HTR-8/SVneo (cell line): ENCODE measurements at regions not wholly inside any gene's neighbourhood (a gene's known extent, or its start where the extent isn't known, plus 50 kb on each side); places are given as distances from the start of the nearest gene placed in this dataset.
A peak's percentile ranks its signal among the peaks of the same experiment; 100 is the strongest.
"Not testable (repeated sequence)": the region's sequence is repeated elsewhere in the genome, so short reads cannot be mapped to it uniquely, and the experiment has no call there.

Source experiments
- DNase-seq: peaks from one replicate; pipeline ENCODE4 v3.0.0; 2011; ENCODE audit warnings: low spot score, mixed read lengths; ENCODE audit not compliant: insufficient read length
- FAIRE-seq: peaks from 2 replicates; lab custom pipeline; 2011; peaks lifted over from hg19 to GRCh38; lab: Jason Lieb, UNC

GRCh38 chr1:55876276-55877060 lies 661.3 kb upstream of the USP24 start:
- DNase-seq (no peak), FAIRE-seq (no peak)

DNA sequence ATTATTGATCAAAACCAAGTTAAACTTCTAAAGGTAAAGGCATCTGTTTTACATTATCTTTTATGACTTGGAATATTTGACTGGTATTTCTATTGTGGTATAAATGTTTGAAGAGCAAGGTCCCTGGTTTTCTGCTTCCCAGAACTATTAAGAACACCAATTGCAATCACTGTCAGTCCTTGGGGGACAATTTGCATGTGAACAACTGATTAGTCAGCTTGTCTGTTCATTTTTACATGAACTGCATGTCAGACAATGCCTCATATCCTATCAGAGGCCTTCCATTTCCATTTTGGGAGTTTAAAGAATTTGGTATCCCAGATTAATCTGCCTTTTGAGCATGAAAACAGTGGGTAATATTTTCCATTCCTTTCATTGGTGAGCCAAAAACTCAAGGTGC lies 654.9 kb upstream of the USP24 start:
- FAIRE-seq (no peak), DNase-seq (no peak)

GRCh38 chr1:55869065-55869464 lies 653.9 kb upstream of the USP24 start:
- DNase-seq = no peak
- no peak for FAIRE-seq

- FAIRE-seq = no peak
- no peak for DNase-seq
Observed at GRCh38 chr1:55868026-55868425, 652.9 kb upstream of the USP24 start.

GRCh38 chr1:55867304-55867843 lies 652.2 kb upstream of the USP24 start:
- DNase-seq (no peak), FAIRE-seq (no peak)

DNA sequence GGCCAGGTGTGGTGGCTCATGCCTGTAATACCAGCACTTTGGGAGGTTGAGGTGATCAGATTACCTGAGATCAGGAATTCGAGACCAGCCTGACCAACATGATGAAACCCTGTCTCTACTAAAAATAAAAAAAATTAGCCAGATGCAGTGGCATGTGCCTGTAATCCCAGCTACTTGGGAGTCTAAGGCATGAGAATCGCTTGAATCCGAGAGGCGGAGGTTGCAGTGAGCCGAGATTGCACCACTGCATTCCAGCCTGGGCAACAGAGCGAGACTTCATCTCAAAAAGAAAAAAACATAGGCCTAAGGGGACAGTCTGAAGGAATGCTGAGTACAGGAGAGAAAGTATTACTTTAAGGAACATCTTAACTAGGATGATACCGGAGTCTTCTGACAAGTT lies 650.6 kb upstream of the USP24 start:
- DNase-seq = not testable (repeated sequence)

GRCh38 chr1:55864251-55864650 lies 649.1 kb upstream of the USP24 start:
- no peak for DNase-seq
- FAIRE-seq = no peak

More for the DNA sequence above, 650.6 kb upstream of the USP24 start:
- not testable (repeated sequence) for FAIRE-seq

DNA sequence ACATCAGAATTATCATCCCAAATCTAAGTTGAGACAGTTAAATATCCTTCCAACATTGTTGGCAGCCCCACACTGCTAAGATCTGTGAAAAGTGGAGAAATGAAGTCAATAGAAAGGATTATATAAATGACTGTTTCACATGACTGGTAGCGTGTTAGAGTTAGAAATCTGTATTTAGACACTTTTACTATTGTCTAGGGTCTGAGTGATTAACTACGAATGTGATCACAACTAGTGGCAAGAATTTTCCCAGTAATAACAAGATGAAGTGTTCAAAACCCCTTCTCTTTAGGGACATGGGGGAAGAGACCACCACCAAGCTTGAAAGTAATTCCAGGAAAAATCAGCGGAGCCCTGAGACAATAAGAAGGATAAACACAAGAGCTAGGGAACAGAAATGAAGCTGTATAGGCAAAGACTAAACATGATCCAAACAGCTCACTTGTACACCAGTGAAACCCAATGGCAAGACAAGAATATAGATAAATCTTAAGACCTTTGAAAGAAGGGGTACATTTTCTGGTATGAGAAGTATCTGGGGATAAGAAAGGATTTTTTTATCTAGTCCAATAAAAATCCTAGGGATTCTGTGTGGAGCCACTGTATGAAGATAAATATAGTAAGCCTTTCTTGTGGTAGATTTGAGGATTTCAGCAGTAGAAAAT lies 646.6 kb upstream of the USP24 start:
- FAIRE-seq (no peak), DNase-seq (no peak)

GRCh38 chr1:55860798-55861519 lies 645.8 kb upstream of the USP24 start:
- FAIRE-seq (no peak), DNase-seq (no peak)

DNA sequence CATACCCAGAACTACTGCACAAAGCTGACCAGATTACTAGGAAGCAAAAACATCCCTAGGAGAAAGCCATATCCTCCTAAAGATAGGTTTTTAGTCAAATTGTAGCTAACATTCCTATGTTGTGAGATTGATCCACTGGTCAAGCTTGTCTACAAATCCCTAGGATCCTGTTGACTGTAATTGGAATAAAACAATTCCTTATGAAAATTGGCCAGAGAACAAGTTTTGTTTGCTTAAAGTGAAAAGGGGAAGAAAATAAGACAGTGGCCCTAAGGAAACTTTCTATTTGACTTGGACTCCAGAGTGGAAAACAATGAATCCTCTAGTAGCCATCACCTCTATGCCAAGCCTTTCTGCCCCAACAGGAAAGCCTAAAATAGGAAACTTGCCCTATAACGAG lies 645.2 kb upstream of the USP24 start:
- DNase-seq (no peak), FAIRE-seq (no peak)

DNA sequence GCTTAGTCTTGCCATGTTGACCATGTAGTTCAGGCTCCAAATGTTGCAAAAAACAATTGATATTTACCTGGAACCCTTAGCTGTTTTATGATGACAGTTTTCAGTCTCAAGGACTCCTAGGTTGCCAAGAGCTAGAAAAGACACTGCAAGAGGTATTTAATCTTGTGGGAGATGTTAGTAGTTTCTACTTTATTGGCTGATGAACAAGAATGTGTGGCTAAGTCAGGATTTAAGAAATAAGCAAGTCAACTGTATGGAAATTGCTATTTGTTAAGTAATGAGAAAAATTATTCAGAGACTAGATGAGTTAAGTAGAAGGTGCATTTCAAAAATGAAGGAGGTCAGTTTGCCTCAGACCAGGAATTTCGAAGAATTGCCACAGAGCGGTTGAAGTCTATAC lies 639.7 kb upstream of the USP24 start:
- no peak for FAIRE-seq

GRCh38 chr1:55848906-55849305 lies 633.7 kb upstream of the USP24 start:
- DNase-seq = peak; percentile 9
- FAIRE-seq = no peak

More for the DNA sequence above, 639.7 kb upstream of the USP24 start:
- DNase-seq = no peak

DNA sequence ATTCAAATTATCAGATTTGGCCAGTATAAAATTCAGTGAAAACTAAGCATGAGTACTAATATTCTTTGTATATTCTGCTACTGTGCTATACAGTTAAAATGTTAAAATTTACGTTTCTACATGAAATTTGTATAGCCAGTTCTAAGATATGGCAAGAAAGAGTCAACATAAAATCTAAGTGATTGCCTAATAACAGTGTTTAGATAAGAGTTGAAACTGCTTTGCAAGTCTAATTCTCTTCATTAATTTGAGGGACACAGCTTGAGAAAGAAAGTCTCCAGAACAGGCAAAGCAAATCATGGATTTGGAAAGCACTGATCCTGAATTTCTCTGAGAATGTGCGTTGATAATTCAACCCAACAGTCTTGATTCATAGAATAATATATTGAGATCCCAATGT lies 630.9 kb upstream of the USP24 start:
- DNase-seq (no peak), FAIRE-seq (no peak)

DNA sequence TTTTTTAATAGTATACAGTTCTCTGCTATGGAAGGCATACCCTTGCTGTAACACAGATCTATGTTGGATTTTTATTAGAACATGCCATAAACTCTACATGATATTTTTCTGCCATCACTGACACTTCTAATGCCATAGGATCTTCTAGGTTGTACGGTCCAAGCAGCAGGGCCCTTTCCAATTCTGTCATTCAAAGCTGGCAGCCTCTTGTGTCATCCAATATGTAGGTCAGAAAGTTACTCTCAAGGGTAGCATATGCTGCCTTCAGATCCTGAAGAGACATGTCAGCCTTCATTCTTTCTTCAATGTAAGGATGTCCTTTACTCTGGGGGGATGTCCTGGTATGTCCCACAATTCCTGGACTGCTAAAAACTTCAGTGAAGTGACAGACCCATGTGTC lies 629.2 kb upstream of the USP24 start:
- no peak for DNase-seq
- FAIRE-seq = no peak

- no peak for FAIRE-seq
Observed at GRCh38 chr1:55839626-55840025, 624.5 kb upstream of the USP24 start.

DNA sequence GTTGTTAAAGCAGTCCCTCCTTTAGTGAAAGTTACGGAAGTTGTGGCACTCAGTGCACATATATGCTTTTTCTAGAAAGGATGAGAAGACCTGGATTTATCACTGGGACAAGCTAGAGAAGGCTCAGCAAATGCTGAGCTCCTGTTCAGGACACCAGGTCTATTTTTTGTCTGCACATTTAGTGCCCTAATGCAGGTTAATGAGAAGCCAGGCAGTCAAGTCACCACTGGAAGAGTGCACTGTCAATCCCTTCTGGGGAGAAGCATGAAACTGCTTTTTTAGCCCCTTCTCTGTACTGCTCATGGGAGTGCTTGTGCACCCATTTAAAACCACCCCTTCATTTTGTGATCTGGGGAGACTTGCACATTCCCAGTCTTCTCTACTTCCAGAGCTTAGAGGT lies 624.1 kb upstream of the USP24 start:
- no peak for DNase-seq
- FAIRE-seq = no peak

More at GRCh38 chr1:55839626-55840025, 624.5 kb upstream of the USP24 start:
- no peak for DNase-seq

DNA sequence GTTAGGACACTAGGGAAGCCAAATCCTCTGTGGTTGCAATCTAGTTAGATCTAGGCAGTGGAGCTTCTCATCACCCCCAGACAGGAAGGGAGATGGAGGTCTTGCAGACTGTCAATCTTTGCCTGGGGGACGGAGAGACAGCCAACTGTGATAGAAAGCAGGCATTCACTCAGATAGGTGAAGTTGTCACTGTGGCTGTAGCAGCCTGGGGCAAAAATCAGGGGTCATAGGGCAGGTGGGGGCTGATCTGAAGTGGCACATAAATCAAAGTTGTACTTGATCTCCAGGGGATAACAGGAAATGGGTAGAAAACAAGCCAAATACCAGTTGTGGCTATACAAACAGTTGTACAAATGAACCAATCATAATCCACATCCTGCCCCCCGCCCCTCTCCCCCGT lies 620.9 kb upstream of the USP24 start:
- DNase-seq = no peak
- FAIRE-seq = no peak

DNA sequence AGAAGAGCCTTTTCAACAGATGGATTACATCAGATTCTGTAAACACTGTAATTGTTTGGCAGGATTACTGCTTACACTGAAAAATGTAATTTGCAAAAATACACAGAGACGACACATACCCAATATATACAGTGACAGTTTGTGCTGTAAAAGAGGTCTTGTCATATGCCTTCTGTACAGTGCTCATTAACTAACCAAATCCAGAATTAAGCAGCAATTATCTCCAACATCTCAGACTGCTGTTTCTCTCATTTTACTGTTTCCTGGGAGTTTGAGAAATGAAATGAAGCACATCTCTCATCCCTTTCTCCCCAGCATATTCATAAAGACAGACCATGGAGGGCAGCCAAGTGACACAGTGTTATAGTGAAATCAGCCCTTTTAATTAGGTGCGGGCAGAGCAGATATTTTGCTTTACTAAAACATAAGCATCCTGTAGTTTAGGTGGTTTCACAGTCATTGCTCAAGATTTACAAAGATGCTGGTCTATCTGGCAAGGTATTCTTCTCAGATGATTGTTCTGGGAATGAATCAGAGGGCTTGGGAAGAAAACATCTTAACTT lies 618.4 kb upstream of the USP24 start:
- DNase-seq (no peak), FAIRE-seq (no peak)

DNA sequence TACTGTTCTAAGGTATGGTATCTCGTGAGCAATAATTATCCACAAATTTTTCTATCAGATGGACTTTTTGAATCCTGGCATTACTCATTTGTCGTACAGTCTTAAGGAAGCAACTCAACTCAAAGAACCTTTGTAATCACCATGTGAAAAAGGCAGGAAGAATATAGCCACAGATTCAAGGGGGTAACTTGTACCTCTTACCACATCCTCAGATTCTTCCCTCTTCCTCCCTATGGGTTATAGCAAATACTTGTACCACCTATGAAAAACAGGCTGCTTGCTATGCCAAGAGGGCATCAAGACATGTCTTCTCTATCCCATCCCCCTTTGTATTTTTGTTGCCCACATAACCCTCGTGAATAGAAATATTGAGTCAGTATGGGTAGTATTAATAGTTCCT lies 616.6 kb upstream of the USP24 start:
- DNase-seq (no peak), FAIRE-seq (no peak)

DNA sequence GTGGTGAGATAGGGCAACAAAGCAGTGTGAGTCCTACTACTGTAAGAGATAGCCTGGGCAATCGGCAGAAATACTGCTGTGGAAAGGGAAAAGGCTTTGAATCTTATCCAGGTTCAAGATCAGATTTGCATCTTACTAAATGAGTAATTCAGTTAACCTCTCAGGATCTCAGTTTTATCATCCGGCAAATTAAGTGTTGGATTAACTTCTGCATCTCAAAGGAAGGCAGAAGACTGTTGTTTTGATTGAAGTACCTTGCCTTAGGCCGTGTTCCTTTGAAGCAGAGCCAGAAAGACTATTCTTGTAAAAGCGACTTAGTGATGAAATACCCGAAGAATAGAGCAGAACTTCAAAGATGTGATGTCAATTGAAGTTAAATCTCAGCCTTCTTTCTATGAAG lies 612.9 kb upstream of the USP24 start:
- FAIRE-seq = no peak
- DNase-seq = no peak

- FAIRE-seq = peak; percentile 89
- DNase-seq = peak; percentile 45
Observed at GRCh38 chr1:55827350-55827749, 612.2 kb upstream of the USP24 start.
